ENCODE measurements at regions not wholly inside any gene's neighbourhood (a gene's known extent, or its start where the extent isn't known, plus 50 kb on each side); places are given as distances from the start of the nearest gene placed in this dataset.
"Not testable (repeated sequence)": the region's sequence is repeated elsewhere in the genome, so short reads cannot be mapped to it uniquely, and the experiment has no call there.

GRCh38 chr5:154702477-154702876 lies 52.7 kb upstream of the LARP1 start:
- no peak for DNase-seq (ENCODE audit: low spot score)

DNA sequence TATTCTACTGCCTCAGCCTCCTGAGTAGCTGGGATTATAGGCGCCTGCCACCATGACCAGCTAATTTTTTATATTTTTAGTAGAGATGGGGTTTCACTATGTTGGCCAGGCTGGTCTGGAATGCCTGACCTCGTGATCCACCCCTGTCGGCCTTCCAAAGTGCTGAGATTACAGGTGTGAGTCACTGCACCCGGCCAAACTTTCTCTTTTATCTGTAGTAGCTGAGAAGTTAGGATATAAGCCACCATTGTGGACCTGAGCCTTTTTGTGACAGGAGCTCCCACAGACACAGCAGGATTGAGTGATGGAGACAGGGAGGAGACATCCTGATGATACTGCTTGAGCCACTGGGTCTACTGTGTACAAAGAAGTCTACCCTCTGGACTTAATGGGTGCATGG lies 53.5 kb upstream of the LARP1 start:
- not testable (repeated sequence) for DNase-seq (ENCODE audit: low spot score)

DNA sequence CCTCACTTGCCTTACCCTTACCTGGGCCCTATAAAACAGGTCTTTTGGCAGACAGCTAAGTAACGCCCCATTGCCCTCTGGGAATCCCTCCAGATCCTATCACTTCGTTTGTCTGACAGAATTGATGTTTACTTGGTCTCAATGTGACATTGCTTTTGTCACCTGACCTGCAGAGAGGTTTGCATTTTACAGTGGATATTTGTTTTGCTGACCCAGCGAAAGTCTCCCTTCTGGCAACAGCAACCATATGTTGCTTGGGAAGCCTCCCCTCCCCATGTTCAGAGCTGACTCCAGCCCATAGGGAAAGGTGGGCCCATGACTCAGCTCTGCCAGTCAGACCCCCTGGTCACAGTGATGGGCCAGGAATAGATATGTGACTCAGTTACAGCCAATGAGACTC lies 54.0 kb upstream of the LARP1 start:
- no peak for DNase-seq (ENCODE audit: low spot score)

GRCh38 chr5:154700289-154700928 lies 54.8 kb upstream of the LARP1 start:
- not testable (repeated sequence) for DNase-seq (ENCODE audit: low spot score)

- DNase-seq (ENCODE audit: low spot score), result no peak
These were observed 56.4 kb upstream of the LARP1 start for GRCh38 chr5:154698763-154699162.

DNA sequence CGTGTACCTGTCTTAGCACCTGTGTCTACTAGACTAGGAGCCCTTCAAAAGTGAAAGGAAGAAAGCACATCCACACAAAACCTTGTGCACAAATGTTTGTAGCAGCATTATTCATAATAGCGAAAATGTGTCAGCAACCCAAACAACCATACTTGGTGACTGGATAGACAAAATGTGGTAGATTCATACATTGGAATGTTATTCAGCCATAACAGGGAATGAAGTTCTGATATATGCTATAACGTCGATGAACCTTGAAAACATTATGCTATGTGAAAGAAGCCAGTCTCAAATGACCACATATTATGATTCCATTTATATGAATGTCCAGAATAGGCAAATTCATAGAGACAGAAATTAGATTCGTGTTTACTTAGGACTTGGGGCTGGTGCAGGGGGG lies 57.8 kb upstream of the LARP1 start:
- DNase-seq (ENCODE audit: low spot score), result no peak

DNA sequence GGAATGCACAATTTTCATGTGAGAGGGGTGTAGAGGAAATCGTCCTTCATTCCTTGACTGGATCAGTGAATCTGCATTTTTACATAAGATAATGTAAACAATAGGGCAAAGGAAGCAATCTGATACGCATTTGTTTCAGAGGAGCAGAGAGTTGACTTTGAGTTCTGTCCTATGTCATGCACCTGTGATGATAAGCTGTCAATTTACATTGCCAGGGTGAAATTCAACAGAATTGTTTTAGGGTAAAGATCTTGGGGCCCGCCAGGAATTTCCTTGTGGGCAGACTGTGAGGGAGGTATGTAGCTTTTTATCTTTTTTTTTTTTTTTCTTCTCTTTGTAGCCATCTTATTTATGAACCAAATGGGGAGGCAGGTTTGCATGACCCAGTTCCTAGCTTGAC lies 58.3 kb upstream of the LARP1 start:
- no peak for DNase-seq (ENCODE audit: low spot score)

GRCh38 chr5:154694159-154694558 lies 61.0 kb upstream of the LARP1 start:
- no peak for DNase-seq (ENCODE audit: low spot score)

DNA sequence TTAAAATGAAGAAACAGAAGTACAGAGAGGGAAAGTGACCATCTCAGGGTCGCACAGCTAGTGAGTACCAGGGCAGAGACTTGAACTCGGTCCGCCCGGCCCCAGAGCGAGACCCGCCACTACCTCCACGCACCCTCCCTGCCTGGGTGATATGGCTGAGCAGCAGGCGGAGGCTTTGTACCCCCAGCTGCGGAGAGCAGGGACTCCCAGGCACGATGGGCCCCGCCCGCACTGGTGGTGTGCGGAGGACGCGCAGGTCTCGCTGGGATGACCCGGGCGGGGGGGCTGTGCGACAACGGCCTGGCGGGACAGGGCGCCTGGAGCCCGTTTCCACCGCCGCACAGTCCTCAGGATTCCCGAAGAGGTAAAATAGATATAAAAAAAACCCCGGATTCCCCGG lies 64.7 kb upstream of the LARP1 start:
- no peak for DNase-seq (ENCODE audit: low spot score)

GRCh38 chr5:154686490-154686889 lies 68.7 kb upstream of the LARP1 start:
- no peak for DNase-seq (ENCODE audit: low spot score)

DNA sequence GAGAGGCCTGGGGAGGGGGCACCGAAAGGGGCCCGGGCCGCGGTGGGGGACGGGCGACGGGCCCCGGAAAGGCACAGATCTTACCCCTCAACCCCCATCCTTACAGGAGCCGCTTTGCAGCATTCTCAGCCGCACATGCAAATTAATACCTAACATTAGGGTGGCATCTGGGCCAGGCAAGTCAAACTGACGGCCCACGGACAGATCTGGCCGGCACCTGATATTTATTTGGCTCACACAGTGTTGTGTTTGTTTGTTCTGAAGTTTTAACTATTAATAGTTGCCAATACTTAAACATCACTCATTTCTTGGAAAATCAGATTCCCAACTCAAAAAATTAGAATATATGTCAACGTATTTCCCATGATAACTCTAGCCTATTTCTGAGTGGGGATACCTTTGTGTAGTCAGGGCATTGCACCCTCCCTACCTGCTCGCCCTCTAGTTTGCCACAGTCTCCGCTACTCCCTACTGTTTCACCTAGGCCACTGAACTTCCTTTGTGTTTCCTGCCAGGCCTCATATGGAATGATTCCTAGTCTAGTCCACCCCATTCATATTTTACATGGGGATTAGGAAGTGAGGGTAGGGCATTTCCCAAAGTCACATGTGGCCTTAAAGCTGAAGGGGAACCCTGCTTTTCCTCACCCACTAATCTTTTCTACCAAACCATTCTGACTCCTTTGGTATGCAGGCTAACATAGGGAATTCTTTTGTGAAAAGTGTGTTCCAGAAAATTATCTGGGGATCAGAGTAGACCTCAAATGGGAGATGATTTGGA lies 71.9 kb upstream of the LARP1 start:
- DNase-seq (ENCODE audit: low spot score), result no peak

- DNase-seq (ENCODE audit: low spot score), result no peak
These were observed 75.7 kb upstream of the LARP1 start for GRCh38 chr5:154679501-154679900.

DNA sequence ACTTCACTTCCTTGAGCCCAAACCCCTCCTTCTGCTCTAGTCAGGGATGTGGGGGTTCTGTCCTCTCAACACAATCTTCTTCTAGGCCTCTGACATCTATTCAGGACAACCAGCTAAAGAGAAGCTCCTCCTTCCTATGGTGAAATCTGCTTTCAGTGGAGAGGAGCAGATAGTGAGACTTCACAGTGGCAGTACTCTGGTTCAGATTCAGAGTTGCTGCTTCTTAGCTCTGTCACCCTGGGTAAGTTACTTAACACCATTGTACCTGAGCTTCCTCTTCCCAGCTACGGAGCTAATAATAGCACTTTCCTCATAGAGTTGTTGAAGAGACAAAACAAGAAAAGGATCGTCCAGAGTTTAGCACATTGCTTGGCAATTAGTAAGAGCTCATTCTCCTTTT lies 77.3 kb upstream of the LARP1 start:
- DNase-seq (ENCODE audit: low spot score), result no peak

- no peak for DNase-seq (ENCODE audit: low spot score)
These were observed 78.7 kb upstream of the LARP1 start for GRCh38 chr5:154676508-154676907.

DNA sequence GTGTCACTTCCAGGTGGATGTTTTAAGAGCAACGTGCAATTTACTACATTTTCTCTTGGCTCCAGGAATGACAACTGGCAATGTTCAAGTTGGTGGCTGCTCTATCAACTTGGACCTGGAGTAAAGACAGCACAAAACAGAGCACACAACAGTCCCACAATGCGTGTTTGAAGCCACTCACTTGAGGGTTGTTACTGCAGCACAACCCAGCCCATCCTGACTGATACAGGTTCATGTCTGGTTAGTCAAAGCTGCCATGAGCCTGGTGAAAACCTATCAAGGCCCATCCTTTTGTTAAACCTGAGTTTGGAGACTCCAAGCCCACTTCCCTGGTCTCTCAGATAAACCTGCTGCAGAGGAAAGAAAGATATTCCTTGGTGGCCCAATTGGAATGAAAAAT lies 81.1 kb upstream of the LARP1 start:
- DNase-seq (ENCODE audit: low spot score), result no peak

DNA sequence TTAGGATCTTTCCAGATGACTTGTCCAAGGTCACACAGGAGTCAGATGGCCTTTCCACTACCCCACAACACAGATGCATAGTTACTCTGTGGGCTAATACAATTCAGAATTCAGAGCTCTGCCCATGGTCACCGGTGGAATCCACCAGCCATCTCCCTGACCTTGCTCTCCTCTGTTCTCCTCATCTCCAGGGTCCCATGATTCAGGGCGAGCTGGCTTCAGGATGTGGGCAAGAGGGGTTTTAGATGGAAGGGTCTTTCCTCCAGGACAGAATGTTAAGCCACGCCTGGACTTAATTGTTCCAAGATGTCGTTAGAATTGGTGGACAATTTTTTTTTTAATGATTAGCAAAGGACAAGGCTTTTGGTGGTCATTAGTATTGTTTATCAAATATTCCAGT lies 81.7 kb upstream of the LARP1 start:
- DNase-seq (ENCODE audit: low spot score), result no peak

DNA sequence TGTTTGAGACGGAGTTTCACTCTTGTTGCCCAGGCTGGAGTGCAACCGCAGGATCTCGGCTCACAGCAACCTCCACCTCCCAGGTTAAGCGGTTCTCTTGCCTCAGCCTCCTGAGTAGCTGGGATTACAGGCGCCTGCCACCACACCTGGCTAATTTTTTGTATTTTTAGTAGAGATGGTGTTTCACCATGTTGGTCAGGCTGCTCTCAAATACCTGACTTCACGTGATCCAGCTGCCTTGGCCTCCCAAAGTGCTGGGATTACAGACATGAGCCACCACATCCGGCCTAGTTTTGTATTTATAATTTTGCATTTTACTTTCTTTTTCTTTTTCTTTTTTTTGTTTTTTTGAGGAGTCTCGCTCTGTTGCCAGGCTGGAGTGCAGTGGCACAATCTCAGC lies 85.3 kb upstream of the LARP1 start:
- DNase-seq (ENCODE audit: low spot score), result not testable (repeated sequence)

DNA sequence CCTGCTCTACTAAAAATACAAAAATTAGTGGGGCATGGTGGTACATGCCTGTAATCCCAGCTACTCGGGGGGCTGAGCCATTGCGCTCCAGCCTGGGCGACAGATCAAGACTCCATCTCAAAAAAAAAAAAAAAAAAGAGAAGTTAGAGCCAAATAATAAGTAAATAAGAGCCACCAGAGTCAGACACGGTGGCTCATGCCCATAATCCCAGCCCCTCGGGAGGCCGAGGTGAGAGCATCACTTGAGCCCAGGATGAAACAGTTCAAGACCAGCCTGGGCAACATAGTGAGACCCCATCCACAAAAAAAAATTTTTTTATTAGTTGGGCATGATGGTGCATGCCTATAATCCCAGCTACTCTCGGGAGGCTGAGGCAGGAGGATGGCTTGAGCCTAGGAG lies 85.8 kb upstream of the LARP1 start:
- DNase-seq (ENCODE audit: low spot score), result no peak

GRCh38 chr5:154664869-154665268 lies 90.3 kb upstream of the LARP1 start:
- no peak for DNase-seq (ENCODE audit: low spot score)

GRCh38 chr5:154663424-154663823 lies 91.8 kb upstream of the LARP1 start:
- DNase-seq (ENCODE audit: low spot score), result no peak

DNA sequence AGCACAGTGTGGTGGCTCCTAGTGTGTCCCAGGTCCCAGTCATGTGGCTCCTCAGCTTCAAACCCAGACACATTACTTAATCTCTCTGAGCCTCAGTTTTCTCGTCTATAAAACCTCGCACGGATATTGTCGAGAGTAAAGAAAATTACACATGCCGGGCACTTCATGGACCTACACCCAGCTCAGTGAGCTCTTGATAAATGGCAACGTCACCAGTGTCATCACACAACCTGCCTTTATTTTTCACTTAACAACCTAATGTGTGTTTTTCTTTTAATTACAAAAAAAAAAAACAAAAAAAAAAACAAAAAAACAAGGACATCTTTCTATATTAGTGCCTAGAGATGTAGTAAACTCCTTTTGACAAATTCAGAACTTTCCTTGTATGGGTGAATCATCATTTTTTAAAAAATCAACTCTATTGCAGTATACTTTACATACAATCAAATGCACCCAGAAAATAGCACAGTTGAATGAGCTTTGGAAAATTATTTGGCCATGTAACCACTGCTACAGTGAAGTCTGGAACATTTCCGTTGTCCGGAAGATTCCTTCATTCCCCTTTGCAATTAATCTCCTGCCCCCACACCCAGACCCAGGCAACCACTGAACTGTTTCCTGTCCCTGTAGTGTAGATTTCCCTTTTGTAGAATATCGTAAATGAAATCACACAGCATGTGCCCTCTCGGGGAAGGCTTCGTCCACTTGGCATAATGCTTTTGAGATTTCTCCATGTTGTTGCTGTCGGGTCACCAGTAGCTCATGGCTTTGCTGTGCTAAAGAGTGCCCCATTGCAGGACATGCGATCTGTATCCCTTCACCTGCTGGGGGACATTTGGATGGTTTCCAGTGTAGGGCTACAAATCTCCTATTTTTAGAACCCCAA lies 100.4 kb upstream of the LARP1 start:
- DNase-seq (ENCODE audit: low spot score), result no peak

DNA sequence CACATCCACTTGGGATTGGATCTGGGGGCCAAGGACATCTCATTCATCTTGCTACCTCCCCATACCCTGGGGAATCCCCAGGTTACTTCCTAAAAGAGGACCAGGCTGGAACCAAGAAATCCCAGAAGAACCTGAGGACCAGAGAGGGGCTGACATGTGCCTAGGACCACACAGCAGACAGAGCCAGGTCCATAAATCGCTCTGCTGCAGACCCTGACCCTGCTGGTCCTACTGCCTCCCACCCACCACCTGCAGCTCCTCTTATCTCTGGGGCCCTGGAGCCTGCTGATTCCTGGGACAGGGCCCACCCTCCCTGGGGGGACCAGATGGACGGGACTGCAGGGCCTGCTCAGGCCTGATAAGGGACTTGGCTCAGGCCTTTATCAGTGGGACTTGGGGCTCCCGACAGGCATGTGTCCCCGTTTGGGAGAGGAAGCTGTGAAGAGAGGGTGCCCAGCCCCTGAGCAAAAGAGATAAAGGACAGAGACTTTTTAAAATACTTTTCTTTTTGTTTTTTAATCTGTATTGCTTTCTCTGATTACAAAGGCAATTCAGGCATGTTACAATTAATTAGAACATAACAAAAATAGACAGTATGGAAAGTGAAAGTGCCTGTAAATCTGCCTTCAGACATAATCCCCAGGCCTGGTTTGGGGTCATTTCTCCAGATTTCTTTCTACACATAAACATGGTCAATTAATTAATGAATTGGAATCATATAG lies 101.3 kb upstream of the LARP1 start:
- no peak for DNase-seq (ENCODE audit: low spot score)
